Endodermal cell (in vitro differentiated cells): ENCODE measurements at regions not wholly inside any gene's neighbourhood (a gene's known extent, or its start where the extent isn't known, plus 50 kb on each side); places are given as distances from the start of the nearest gene placed in this dataset.

Experiments used
- DNase-seq: peaks from one replicate; pipeline ENCODE4 v3.0.0-alpha.2; 2017
- H3K27ac ChIP-seq: 2 replicates; pipeline ENCODE4 v1.5.1; 2013; ENCODE audit warnings: mild to moderate bottlenecking, low read depth, low read length, moderate library complexity
- H3K27me3 ChIP-seq: 2 replicates; pipeline ENCODE4 v1.6.1; 2013; ENCODE audit warnings: mild to moderate bottlenecking, low read length, moderate library complexity; ENCODE audit not compliant: insufficient read depth, control insufficient read depth, poor library complexity, severe bottlenecking
- H3K36me3 ChIP-seq: 2 replicates; pipeline ENCODE4 v1.7.0; 2013; ENCODE audit warnings: mild to moderate bottlenecking, low read length, moderate library complexity; ENCODE audit not compliant: control insufficient read depth, insufficient read depth
- H3K4me1 ChIP-seq: one replicate; pipeline ENCODE4 v1.7.0; 2013; ENCODE audit warnings: low read length; ENCODE audit not compliant: control insufficient read depth, insufficient read depth
- H3K4me3 ChIP-seq: 2 replicates; pipeline ENCODE4 v1.5.1; 2013; ENCODE audit warnings: mild to moderate bottlenecking, low read length, moderate library complexity
- H3K9ac ChIP-seq: 2 replicates; pipeline ENCODE4 v1.6.1; 2013; ENCODE audit warnings: mild to moderate bottlenecking, low read length, moderate library complexity; ENCODE audit not compliant: poor library complexity, severe bottlenecking; ENCODE audit errors: extremely low read depth
- H3K9me3 ChIP-seq: 2 replicates; pipeline ENCODE4 v1.6.1; 2013; ENCODE audit warnings: mild to moderate bottlenecking, low read length, moderate library complexity; ENCODE audit not compliant: control insufficient read depth
- H3K27ac Mint-ChIP-seq: 2 replicates; pipeline ENCODE4 v1.8.0; 2020; ENCODE audit warnings: mixed read lengths
- H3K27me3 Mint-ChIP-seq: 2 replicates; pipeline ENCODE4 v1.8.0; 2021; ENCODE audit warnings: mild to moderate bottlenecking, mixed read lengths; ENCODE audit not compliant: insufficient read depth
- H3K36me3 Mint-ChIP-seq: 2 replicates; pipeline ENCODE4 v1.8.0; 2020; ENCODE audit warnings: low read depth, mixed read lengths
- H3K4me1 Mint-ChIP-seq: 2 replicates; pipeline ENCODE4 v1.8.0; 2020; ENCODE audit warnings: mixed read lengths
- H3K4me3 Mint-ChIP-seq: 2 replicates; pipeline ENCODE4 v1.8.0; 2020; ENCODE audit warnings: mild to moderate bottlenecking, moderate library complexity, mixed read lengths
- H3K9me3 Mint-ChIP-seq: 2 replicates; pipeline ENCODE4 v1.8.0; 2020; ENCODE audit warnings: mild to moderate bottlenecking, mixed read lengths
- WGBS, 2 experiments: methylation state at CpG; one replicate each; pipeline versions ENCODE4 v1.1.5 to v1.1.7; 2013; ENCODE audit warnings: missing lambda C conversion rate in 2 of 2, mixed read lengths in 1 of 2; ENCODE audit not compliant: insufficient coverage in 1 of 2, insufficient read length in 1 of 2; 5-methylcytosine and 5-hydroxymethylcytosine counted together
- TF ChIP-seq, protein P1 (sequence below): fragments of 200-600 bp; sonication (generic); conservative IDR thresholded peaks from 2 replicates; pipeline ENCODE4 v1.5.0; 2021; ENCODE audit warnings: antibody characterized with exemption, mild to moderate bottlenecking

DNA sequence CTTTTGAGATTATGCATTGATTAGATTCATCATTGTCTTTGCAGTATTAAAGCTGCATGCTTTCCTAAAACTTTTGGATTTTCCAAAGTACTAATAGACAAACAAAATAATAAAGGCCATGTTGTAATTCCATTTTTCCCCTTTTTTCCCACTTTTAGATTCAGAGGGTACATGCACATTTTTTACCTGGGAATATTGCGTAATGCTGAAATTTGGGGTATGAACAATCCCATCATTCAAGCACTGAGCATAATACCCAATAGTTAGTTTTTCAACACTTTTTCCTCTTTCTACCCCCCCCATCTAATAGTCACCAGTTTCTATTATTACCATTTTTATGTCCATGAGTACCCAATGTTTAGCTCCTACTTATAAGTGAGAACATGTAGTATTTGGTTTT lies 1863.6 kb downstream of the STIM2 start:
- WGBS, 2 experiments: 100% methylated on average over 1 of the region's 1 CpG
- Histone ChIP-seq H3K4me3 (no peak overlapping the region), H3K4me1 (peaks cover 3% of the 10 kb centered on the region), H3K27ac (no peak overlapping the region), H3K9me3 (peaks cover 11% of the 10 kb centered on the region), H3K9ac (no peak overlapping the region), H3K36me3 (no peaks in the 10 kb centered on the region), H3K27me3 (no peaks in the 10 kb centered on the region)
- Mint-ChIP-seq H3K27ac (no peak overlapping the region), H3K4me3 (no peak overlapping the region), H3K36me3 (no peaks in the 10 kb centered on the region), H3K9me3 (peaks cover 6% of the 10 kb centered on the region), H3K4me1 (peaks cover 30% of the 10 kb centered on the region), H3K27me3 (peaks cover 2% of the 10 kb centered on the region)
- TF ChIP-seq, protein P1, sequence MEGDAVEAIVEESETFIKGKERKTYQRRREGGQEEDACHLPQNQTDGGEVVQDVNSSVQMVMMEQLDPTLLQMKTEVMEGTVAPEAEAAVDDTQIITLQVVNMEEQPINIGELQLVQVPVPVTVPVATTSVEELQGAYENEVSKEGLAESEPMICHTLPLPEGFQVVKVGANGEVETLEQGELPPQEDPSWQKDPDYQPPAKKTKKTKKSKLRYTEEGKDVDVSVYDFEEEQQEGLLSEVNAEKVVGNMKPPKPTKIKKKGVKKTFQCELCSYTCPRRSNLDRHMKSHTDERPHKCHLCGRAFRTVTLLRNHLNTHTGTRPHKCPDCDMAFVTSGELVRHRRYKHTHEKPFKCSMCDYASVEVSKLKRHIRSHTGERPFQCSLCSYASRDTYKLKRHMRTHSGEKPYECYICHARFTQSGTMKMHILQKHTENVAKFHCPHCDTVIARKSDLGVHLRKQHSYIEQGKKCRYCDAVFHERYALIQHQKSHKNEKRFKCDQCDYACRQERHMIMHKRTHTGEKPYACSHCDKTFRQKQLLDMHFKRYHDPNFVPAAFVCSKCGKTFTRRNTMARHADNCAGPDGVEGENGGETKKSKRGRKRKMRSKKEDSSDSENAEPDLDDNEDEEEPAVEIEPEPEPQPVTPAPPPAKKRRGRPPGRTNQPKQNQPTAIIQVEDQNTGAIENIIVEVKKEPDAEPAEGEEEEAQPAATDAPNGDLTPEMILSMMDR: no peak
- DNase-seq: no peak

GRCh38 chr4:28730304-28730703 lies 1869.7 kb downstream of the STIM2 start:
- Mint-ChIP-seq H3K9me3 (peaks cover 10% of the 10 kb centered on the region), H3K27me3 (peaks cover 2% of the 10 kb centered on the region), H3K4me1 (peaks cover 14% of the 10 kb centered on the region), H3K4me3 (no peak overlapping the region), H3K27ac (no peak overlapping the region), H3K36me3 (no peaks in the 10 kb centered on the region)
- Histone ChIP-seq H3K27ac (no peak overlapping the region), H3K27me3 (no peaks in the 10 kb centered on the region), H3K9ac (no peak overlapping the region), H3K36me3 (no peaks in the 10 kb centered on the region), H3K4me1 (no peaks in the 10 kb centered on the region), H3K9me3 (peaks cover 11% of the 10 kb centered on the region), H3K4me3 (no peak overlapping the region)
- TF ChIP-seq, protein P1: peak; percentile 11
- no peak for DNase-seq
- 94% methylated on average over 1 of the region's 2 CpGs; no CpG with 5 or more reads in 1 of the 2 experiments for WGBS, 2 experiments

DNA sequence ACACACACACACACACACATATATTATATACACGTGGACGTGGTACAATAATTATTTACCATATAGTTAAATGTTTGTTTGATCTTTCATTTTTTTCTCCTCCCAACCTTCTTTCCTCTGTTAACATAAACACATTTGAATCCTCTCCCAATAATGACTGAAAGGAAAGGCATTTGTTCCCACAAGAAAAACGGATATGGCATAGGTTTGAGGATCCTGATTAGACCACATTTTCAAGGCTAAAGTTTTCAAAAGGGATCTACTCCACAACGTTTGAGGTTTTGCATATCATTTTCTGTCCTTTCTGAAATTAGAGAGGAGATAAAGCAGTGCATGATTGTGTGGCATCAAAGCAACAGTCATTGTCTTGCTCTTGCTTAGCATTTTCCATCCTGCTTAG lies 1883.4 kb downstream of the STIM2 start:
- no peak for DNase-seq
- no peaks in the 10 kb centered on the region for H3K4me1 ChIP-seq
- H3K9ac ChIP-seq: no peak overlapping the region
- Mint-ChIP-seq H3K27me3 (no peaks in the 10 kb centered on the region), H3K4me3 (no peak overlapping the region), H3K36me3 (no peaks in the 10 kb centered on the region), H3K9me3 (no peaks in the 10 kb centered on the region), H3K27ac (no peak overlapping the region), H3K4me1 (peaks cover 2% of the 10 kb centered on the region)
- H3K36me3 ChIP-seq: no peaks in the 10 kb centered on the region
- no peaks in the 10 kb centered on the region for H3K27me3 ChIP-seq
- no peak overlapping the region for H3K4me3 ChIP-seq
- TF ChIP-seq, protein P1: no peak
- H3K9me3 ChIP-seq: no peaks in the 10 kb centered on the region
- WGBS, 2 experiments: 78 to 87% methylated on average over 2 to 3 of the region's 4 CpGs
- H3K27ac ChIP-seq: no peak overlapping the region
